NCI-H524 treated with DMSO at 0.1 percent for 48 hours (cell line): ENCODE measurements at regions not wholly inside any gene's neighbourhood (a gene's known extent, or its start where the extent isn't known, plus 50 kb on each side); places are given as distances from the start of the nearest gene placed in this dataset.
"Not testable (repeated sequence)": the region's sequence is repeated elsewhere in the genome, so short reads cannot be mapped to it uniquely, and the experiment has no call there.

Experiments
- DNase-seq: peaks from one replicate; lab custom pipeline; 2025; lab: John Stamatoyannopoulos, UW

DNA sequence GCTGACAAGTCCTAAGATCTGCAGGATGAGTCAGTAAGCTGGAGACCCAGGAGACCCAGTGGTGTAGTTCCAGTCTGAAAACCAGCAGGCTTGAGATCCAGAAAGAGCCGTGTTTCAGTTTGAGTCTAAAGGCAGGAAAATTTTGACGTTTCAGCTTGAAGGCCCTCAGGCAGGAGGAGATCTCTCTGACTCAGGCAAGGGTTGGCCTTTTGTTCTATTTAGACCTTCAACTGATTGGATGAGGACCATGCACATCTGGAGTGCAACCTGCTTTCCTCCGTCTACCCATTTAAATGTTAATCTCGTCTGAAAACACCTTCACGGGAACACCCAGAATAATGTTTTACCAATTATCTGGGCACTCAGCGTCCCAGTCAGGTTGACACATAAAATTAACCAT, 69.5 kb downstream of the NPIPA7 start:
- not testable (repeated sequence) for DNase-seq

DNA sequence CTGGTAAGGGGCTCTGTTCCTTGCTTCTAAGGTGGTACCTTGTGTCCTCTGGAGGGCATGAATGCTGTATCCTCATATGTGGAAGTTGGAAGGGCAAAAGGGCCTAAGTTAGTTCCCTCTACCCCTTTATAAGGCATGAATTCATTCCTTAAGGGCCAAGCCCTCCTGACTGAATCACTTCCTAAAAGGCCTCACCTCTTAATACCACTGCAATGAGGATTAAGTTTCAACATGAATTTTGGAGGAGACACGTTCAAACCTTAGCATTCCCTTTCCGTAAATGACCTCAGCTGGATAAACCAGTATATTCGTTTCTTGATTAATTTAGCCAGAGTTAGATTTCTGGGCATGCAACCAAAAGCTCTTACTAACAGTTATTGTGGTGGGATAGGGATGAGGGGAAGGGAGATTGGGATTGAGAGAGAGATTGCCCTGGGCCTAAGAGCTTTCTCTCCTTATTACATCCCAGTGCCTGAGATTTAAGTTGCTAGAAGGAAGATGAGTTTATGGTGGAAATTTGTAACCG, 70.8 kb downstream of the NPIPA7 start:
- DNase-seq: not testable (repeated sequence)

DNA sequence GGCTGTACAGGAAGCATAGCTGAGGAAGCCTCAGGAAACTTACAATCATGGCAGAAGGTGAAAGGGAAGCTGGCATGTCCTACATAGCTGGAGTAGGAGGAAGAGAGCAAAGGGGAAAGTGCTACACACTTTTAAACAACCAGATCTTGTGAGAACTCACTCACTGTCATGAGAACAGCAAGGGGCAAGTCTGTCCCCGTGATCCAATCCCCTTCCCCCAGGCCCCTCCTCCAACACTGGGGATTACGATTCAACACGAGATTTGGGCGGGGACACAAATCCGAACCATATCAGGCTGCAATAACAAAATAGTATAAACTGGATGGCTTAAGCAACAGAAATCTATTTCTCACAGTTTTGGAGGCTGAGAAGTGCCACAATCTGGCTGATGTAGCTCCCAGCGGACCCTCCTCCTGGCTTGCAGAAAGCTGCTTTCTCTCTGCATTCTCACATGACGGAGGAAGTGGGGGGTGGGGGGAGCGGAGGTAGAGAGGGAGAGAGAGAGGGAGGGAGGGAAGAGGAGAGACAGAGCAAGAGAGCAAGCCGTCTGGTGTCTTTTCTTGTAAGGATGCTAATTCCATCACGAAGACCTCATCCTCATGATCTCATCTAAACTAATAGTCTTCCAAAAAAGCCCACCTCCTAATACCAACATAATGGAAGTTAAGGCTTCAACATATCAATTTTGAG, 72.9 kb downstream of the NPIPA7 start:
- not testable (repeated sequence) for DNase-seq

DNA sequence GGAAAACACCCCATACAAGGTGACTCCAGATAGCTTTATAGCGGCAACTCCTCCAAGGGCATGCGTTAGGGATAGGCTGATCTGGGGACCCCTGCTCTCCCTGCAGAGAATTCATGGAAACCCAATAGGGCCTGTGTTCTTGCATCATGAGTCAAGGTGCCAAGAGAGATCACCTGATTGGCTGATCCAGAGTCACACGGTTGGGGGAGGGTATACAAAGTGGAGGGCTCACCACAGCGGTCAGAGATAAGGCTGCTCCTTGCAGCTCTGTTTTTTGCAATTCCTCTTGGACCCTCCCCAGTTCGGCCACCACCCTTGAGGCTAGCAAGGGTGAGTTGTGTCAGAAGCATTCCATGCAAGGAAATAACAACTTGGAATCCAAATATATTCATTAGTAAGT, 79.6 kb downstream of the NPIPA7 start:
- DNase-seq: not testable (repeated sequence)

DNA sequence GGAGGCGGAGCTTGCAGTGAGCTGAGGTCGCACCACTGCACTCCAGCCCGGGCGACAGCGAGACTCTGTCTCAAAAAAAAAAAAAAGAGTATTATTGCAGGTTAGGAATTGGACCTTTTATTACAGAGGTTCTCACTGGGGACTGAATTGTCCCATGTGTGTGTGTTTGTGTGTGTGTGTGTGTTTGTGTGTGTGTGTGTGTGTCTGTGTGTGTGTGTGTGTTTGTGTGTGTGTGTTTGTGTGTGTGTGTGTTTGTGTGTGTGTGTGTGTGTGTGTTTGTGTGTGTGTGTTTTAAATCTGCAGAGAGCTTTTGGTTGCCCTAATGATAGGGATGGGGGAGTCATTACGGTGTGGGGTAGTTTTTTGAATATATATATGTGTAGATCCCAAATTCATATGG, 84.9 kb downstream of the NPIPA7 start:
- DNase-seq: not testable (repeated sequence)

DNA sequence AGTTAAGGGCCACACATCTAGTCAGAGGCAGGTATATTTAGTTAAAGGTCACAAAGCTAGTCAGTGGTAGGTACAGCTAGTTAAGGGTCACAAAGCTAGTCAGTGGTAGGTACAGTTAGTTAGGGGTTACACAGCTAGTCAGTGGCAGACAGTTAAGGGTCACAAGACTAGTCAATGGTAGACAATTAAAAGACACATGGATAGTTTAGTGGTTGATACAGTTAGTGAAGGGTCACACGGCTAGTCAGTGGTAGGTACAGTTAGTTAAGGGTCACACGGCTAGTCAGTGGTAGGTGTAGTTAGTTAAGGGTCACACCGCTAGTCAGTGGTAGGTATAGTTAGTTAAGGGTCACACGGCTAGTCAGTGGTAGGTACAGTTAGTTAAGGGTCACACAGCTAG, 110.0 kb downstream of the NPIPA7 start:
- DNase-seq: not testable (repeated sequence)

DNA sequence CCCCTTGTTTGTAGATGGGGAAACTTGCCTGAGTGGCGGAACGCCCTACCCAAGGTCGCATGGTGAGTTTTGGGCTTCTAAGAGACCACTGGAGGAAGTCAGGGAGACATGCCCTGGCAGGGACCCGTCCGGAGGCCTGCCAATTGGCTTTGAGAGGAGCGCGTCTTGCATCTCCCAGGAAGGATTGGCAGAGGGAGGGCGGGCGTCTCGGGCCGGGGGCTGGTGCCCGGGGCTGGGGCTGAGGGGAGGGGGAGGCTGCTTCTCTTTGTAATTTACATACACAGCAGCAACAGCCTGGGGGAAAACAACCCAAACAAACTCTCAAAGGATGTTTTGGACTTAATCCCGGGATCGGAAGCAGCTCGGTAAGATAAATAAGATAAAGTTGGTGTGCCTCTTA, 110.5 kb downstream of the NPIPA7 start:
- not testable (repeated sequence) for DNase-seq

DNA sequence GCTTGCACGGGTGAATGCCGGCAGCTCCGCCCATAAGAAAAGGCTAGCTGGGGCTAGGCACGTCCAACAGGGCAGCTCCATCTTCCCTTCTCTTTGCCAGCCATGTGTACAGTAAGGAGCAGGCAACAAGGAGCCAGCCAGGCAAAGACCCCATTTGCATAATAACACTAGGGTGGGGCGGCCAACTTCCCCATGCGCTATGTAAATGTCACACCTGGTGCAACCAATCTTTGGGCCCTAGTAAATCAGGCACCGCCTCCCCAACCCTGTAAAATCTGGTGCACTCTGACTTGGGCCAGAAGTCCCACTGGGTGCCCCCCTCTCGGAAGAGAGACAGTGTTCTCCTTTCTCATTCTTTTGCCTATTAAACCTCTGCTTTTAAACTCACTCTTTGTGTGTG, 115.2 kb downstream of the NPIPA7 start:
- not testable (repeated sequence) for DNase-seq

DNA sequence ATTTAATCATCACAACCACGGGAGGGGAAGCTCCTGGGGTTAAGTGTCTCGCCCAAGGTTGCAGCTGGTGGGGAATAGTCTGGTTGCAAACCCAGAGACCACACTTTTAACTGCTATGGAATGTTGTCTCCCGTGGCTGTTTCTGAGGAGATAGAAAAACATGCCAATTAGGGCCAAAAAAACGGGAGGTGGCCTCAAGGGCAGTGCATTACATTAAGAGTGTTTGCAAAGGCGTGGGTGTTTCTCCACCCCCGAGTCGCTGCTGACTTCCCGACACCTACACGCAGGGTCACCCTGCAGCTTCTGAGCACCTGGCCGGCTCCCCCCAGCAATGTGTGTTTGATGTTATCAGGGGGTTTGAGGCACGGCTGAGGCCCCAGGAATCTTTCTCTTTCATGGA, 116.1 kb downstream of the NPIPA7 start:
- not testable (repeated sequence) for DNase-seq

DNA sequence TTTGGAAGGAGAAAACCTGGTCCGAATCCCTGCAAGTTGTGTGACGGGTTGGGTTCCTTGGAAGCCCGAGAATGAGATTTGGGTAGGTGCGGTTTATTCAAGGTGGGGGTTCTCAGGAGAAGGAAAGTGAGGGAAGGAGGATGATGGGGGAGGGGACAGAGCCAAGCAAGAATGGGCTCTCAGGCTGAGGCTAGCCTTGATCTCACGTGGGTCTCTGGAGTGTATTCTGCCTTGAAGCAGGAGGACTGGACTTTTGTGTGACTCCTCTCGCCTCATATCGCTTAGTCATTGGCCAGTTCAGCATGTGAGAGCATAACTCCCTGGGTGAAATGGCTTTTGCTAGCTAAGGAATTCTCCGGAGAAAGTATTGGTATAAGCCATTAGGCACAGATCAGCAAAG, 120.9 kb downstream of the NPIPA7 start:
- not testable (repeated sequence) for DNase-seq

DNA sequence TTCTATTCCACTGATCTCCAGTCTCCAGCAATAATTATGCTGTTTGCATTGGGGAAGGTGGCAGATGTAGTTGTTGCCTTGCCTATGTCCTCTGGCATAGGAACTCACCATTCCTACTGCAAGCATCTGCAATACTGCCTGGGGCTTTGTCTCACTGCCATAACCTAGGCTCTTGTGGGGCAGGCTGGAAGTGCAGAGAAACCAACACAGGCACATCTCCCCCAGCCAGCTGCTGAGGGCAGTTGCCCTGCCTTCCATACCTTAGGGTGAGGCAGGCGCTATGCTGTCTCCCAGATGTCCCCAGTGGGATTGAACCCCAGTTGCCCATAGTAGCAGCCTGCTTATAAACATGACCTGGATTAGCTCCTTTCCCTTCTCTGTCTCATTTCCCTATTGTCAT, 128.1 kb downstream of the NPIPA7 start:
- not testable (repeated sequence) for DNase-seq

DNA sequence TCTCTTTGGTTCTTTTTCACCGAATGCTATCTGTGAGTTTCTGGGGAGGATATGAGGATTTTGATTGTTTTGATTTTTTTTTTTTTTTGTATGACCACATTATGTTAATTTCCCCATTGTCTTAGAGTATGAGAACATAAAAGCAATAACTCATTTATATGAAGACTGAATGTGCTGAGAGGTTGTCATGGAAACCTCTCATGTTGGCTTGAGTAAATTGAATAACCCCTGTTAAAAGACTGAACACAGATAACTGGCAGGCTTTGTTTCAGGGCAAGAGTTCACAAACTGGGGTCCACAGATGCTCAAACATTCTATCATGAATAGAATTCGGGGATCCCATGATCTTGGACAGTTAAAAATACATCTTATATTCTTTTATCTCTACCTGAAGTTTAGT, 129.4 kb downstream of the NPIPA7 start:
- not testable (repeated sequence) for DNase-seq

DNA sequence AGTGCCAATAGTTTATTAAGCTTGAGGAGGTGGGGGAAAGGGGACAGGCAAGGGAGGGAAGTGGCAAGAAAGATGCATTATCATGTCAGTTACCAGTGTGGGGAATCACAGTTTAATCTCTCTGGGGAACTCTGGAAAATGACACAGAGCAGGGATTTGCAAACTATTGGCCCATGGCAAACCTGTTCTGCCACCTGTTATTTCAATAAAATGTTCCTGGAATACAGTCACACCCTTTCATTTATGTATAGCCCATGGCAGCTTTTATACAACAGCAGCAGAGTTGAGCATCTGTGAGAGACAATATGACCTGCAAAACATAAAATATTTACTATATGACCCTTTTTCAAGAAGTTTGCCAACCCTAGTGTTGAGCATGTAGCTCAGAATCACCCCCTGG, 140.5 kb downstream of the NPIPA7 start:
- DNase-seq: not testable (repeated sequence)

DNA sequence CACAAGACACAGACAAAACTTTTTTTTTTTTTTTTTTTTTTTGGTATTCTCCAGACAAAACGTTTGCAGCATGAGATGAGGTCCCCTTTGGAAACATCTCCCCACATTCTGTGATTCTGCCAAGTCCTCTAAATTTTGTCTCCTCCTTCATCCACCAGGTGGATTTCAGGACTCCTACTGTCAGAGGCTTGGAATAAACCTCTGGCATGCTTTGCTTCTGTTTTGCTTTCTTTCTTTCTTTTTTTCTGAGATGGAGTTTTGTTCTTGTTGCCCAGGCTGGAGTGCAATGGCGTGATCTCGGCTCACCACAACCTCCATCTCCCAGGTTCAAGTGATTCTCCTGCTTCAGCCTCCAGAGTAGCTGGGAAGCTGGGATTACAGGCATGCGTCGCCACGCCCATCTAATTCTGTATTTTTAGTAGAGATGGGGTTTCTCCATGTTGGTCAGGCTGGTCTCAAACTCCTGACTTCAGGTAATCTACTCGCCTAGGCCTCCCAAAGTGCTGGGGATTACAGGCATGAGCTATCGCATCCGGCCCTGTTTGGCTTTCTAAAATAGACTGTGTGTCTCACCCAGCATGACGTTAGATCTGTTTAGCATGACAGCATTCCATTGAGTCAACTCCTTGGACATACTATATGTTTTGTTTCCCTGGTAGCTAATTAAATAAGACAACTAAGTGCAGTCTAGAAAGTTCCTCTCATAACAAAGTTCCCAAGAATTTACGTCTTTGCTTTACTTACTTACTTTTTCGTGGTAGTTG, 142.5 kb downstream of the NPIPA7 start:
- DNase-seq: not testable (repeated sequence)

DNA sequence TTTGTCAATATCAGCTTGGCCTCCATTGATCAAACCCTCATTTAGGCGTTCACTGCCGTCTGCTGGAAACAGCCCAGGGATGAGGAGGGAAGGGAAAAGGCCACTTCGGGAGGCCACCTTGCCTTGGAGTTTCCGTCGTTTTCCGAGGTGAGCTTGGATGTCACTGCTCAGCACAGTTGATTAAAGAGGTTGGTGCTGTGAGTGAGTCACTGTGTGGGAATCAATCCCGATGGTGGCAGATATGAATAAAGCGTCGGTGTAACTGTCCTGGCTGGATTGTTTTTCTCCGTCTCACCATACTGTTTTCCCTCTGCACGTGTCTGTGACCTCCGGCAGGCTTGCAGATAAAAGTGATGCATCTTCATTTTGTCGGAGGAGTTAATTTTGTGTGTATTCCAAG, 148.1 kb downstream of the NPIPA7 start:
- not testable (repeated sequence) for DNase-seq

DNA sequence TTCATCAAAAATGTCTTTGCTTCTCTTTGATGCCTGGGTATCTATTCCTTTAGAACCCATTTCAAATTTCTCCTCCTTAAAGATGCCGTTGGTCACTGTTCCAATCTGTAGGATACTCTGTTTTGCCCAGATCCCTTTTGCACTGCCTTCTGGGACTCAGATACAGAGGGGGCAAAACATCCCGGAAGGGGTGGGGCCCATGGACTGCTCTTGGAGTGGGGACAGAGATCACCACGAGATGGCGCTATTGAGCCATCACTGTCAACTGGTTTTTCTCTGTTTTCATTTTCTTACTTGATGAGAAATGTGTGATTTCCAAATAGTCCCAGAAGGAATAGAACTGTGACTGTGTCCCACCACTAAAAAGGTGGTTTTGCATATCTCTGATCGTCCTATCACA, 151.8 kb downstream of the NPIPA7 start:
- DNase-seq: not testable (repeated sequence)

DNA sequence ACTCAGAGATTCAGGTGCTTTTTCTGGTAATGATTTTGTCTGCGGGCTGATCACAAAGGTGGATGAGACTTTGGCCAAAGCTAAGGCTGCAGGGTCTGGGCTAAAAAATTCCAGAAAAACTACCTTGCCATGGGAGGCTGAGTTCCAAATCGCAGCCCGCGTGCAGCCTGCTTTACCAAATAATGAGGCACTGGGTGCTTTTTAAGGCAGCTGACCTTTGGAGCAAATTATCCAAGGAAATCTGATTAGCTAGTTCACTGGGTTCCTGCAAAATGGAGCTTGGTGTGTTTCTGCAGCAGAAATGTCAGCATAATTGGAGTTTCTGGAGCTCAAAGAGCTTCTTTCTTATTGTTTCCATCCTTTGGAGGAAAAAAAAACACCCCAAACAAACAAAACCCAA, 156.6 kb downstream of the NPIPA7 start:
- not testable (repeated sequence) for DNase-seq

DNA sequence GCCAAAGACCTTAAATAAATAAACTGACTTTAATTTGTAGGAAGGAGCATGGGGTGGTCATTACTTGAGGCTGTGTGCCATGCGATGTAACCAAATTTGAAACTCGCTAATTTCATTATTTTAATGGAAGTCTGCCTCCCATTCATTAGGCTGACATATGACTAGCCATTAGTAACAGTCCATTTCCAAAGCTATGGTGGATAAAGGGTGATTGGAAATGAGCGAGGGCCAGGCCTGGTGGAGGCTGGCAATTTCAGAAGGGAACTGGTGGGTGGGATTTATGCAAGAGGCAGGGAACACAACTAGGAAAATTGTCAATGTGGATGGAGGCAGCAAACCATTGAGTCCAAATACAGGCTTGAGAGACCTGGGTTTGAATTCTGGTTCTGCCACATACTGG, 157.2 kb downstream of the NPIPA7 start:
- not testable (repeated sequence) for DNase-seq

DNA sequence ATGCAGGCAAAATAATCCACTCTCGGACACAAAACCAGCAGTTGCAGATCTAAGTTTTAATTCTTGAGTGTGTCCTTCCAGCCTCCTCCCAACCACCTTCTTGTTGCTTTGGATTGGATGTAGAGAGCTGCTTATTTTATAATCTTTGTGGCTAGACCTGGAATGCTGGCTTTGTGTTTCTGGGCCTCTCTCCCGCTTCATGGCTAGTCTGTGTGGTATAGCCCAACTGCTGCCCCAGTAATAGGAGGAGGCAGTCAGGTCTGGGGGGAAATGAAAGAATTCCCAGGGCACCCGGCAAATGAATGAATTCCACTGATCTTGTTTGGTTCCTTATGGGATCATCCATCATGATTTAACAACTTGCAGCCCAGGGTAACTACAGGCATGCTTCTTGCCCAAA, 170.8 kb downstream of the NPIPA7 start:
- not testable (repeated sequence) for DNase-seq

DNA sequence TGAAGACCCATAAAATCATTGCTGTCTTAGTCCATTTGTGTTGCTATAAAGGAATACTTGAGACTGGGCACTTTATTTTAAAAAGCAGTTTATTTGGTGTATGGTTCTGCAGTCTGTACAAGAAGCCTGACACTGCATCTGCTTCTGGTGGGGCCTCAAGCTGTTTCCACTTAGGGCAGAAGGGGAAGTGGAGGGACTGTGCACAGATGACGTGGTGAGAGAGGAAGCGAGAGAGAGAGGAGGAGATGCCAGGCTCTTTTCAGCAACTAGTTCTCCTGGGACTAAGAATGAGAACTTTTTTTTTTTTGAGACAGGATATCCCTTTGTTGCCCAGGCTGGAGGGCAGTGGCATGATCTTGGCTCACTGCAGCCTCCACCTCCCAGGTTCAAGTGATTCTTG, 171.9 kb downstream of the NPIPA7 start:
- DNase-seq: not testable (repeated sequence)

DNA sequence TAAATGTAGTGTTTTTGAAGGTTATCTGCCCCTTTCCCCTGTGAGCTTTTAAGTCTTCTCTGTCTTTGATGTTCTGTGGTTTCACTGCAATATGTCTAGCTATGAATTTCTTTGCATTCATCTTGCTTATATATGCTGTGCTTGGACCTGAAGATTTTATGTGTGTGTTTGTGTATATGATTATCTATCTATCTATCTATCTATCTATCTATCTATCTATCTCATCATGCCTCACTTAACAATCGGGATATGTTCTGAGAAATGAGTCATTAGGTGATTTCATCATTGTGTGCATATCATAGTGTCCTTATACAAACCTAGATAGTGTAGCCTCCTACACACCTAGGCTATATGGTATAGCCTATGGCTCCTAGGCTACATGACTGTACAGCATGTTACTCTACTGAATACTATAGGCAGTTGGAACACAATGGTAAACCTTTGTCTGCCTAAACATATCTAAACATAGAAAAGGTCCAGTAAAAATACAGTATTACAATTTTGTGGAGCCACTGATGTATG, 173.9 kb downstream of the NPIPA7 start:
- not testable (repeated sequence) for DNase-seq

DNA sequence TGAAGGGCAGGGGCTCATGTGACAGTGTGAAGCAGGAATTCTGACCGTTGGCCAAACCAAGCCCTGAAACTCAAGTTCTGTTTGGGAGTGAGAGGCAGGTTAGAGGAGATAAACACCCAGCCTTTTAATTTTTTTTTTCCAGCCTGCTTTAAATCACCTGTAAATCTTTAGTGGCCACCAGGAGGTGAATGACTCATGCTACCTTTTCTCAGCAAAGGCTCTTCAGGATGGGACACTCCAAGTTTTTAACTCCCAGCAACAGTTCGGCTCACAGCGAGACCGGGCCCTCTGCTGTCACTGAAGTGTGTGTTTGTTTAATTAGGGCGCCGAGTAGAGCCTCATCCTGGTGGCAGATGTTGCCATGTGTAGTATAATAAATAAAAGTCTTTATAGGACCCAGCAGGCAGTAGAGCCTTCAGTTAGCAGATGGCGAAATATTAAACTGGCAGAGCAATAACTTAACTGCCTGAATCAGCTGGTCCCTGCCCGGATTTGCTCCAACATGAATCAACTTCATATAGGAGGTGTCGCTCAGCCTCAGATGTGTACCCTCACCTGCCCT, 180.3 kb downstream of the NPIPA7 start:
- not testable (repeated sequence) for DNase-seq

DNA sequence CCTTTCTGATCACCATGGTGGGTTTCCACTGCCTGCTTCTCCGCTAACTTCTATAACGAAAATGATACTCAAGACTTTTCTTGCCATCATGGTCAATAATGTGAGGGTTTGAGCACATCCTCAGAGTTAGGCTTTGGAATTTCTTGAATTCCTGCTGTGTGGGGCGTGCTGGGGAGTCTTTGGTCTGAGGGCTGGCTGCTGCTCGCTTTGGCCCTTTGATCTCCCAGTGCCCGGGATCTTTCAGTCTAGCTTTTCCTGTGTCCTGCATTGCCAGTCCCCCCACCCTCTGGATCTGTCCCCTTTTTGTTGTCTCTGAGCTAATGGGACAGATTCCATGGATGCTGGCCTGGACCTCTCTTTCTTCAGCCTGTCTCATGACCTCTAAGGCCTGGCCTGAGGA, 182.6 kb downstream of the NPIPA7 start:
- DNase-seq: not testable (repeated sequence)
